GM21390 (cell line): ENCODE measurements at regions not wholly inside any gene's neighbourhood (a gene's known extent, or its start where the extent isn't known, plus 50 kb on each side); places are given as distances from the start of the nearest gene placed in this dataset.
"Not testable (repeated sequence)": the region's sequence is repeated elsewhere in the genome, so short reads cannot be mapped to it uniquely, and the experiment has no call there.

ENCODE experiments used
- ATAC-seq: cut with Tn5 transposase; IDR thresholded peaks from one replicate; pipeline ENCODE4 v1.9.1; 2021; ENCODE audit not compliant: unreplicated experiment

DNA sequence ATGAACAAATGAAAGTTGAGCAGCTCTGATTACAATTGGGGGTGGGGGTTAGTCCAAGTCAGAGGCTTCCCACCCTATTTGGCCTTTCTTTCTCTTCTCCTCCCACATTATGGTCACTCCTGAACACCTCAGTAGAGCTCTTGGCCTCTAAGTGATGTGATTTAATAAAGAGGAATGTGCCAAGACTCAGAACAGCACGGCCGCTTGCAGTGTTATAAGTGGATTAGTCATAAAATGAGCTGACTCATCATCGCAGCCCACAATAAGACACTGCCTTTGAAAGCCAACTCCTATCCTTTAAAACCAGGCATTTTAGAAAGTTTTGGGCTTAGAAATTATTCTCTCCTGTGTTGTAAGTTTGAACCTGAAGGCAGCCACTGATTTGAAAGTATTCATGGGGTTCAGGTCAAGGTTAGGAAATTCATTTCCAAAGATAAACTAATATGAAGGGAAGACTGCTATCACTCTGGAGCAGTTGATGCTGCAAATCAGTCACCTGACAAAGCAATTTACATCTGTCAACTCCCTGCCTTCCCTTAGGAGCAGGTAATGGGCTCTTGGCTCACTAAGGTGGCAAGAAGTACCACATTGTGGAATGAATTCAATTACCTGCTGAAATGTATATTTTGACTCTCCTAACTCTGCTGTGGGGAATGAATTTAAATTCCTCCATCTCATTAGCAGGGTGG, 283.6 kb upstream of the NMUR2 start:
- no peak for ATAC-seq

DNA sequence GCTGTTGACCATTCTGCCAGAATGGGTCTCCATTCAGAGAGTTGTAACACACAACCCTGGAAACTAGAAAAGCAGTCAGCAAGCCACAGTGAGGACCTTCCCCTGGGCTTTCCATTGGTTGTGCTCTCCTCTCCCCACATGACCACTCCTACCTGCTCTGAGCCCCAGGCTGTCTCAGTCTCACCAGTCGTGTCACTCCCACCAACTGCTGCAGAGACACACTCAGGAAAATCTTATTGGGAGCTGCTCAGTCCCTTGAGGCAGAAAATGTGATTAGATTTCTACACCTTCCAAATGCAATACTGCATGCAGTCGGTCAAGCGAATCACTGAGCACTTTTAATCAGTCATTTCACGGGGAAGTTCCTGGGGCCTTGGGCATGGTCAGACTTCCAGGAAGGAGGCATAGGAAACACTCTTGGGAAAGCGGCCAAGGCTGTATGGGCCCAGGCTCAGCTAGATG, 284.2 kb upstream of the NMUR2 start:
- ATAC-seq = no peak

DNA sequence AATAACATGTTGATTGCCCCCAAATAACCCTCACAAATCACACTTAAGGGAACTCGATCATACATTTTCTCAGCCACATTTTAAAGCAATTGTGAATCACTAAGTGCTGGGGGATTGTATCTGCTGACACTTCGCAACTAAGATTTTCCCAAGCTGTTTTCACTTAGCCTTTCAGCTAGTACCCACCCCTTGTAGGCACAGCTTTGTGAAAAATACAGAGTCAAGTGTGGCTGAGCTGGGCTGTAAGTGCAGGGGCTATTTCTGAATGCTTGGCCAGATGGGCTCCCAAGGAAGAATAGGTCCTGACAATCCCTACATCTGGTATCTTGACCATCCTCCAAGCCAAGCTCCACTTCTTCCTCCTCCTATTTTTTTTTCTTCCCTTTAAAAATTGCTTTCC, 289.2 kb upstream of the NMUR2 start:
- ATAC-seq = no peak

DNA sequence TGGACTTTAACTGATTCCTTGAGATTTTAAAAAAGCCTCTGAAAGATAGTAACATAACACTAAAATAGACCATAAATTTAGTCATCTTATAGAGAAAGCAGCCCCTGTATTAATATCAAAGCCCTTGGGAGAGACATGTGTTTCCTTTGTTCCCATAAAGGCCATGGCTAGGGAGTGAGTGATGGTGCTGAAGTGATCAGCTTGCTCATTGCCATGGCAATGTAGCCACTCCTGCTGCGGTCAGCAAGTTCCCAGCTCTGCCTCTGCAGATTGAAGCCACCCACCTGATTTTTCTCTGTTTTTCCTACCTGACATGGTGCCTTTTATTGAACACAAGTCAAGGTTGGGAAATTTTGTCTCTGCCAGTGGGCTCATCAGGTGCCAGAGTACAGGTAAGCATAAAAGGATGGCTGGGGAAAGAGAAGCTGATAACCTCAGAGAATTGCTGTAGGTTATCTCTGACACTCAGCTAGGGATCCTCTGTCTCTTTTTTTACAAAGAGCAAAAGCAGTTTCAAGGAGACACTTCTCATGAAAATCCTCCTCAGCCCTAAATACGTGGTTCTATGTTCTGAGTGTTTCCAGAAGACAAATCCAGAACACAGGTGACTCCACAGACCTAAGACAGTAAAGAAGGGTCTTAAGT, 296.3 kb upstream of the NMUR2 start:
- no peak for ATAC-seq

DNA sequence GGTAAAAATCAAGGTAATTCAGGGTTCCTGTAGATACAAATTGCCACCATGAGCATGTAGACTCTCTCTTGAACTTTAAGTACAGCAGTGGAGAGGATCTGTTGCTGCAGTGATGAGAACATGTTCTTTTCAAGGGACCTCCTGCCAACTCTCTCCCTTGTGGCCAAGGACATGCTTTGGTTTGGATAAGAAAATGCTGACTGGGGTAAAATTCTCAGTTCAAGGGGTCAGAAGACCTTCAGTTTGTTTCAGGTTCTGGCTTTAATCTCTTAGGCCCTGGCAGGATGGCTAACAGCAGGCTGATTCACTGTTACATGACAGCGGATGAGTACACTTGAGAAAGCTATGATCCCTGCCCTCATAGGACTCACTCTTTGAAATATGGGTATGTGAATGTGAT, 299.2 kb upstream of the NMUR2 start:
- ATAC-seq = no peak

DNA sequence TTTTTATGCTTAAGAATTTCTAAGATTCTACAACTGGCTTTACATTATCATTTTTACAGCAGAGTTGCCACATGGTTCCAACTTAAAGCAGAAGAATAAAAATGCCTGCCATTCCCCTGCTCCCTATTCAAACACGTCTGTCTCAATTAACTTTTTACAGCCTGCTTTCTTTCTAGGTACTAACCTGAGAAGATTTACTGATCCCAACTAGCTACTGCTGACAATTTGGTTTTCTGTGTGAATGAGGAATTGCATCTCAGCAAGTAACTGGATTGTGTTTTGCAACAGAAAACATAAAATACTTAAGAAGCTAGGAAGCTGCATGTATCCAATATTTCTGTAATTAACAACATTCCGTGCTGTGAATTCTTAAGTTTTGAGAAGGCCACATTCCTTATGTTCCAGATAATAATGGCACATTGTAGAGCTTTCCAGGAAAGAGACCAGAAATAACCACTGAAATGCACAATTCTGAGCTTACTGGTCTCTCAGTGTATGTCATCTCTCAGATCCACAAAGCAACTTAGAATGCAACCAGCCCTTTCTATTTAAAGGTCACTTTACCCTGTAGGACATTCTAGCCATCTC, 306.8 kb upstream of the NMUR2 start:
- ATAC-seq = no peak

DNA sequence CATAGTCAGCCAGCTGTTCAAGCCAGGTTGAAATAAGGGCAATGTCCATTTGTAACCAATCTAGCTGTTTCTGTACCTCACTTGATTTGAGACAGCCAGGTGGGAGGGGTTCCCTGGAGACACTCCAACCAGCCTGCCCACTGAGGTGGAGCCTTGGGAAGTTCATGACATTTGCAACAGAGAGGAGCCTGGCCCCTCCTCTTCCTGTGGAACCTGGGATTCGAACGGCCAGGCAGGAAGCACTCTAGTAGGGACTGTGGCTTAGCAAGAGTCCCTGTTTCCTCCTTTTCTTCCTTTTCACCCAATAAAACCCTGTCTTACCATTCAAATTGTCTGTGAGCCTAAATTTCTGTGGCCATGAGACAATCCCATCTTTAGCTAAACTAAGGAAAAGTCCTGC, 312.3 kb upstream of the NMUR2 start:
- no peak for ATAC-seq

DNA sequence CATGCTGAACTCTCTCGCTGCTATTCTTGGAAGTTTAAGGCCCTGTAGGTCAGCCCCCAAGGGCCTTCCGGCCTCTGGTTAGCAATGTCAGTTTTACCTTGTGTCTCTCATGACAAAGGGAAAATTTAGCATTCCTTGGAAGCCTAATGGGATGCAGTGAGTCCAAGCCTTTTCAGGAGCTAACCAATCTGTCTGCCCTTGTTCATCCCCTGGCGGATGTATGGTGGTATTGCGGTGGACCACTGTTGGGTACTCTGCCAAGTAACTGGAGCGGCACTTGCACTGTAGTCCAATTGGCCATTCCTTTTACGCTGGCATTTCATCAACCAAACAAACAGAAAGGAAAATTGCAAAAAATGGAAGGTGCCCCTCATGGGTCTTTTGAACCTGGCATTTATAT, 318.4 kb upstream of the NMUR2 start:
- no peak for ATAC-seq

DNA sequence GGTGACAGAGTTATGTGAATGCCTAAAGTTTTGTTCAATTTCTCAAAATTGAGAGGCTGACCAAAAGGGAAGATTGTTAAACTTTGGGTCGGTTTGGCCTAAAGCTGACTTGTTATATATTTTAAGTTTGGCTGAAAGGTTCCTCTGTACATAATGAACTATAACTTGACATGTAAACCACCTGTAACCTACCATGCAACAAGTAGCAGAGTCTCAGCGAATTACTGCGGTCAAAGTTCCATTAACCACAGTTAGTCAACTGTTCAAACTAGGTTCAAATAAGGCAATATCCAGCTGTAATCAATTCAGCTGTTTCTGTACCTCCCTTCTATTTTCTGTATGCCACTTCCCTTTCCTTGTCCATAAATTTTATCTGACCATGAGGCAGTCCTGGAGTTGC, 325.1 kb upstream of the NMUR2 start:
- ATAC-seq = no peak

DNA sequence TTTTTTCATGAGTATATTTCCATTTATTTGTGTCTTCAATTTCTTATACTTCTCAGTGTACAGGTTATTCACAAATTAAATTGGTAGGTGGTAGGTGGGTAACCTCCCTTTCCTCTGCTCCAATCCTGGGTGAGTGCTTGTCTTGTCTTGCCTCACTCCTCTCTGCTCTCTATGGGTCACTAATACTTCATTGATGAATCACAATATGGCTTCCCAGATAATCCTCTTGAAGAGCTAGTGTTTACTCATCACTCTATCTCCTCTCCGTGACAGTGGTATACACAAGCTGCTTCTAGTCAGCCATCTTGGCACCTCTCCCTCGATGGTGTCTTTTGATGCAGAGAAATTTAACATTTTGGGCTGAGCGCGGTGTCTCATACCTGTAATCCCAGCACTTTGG, 331.8 kb upstream of the NMUR2 start:
- ATAC-seq = no peak

DNA sequence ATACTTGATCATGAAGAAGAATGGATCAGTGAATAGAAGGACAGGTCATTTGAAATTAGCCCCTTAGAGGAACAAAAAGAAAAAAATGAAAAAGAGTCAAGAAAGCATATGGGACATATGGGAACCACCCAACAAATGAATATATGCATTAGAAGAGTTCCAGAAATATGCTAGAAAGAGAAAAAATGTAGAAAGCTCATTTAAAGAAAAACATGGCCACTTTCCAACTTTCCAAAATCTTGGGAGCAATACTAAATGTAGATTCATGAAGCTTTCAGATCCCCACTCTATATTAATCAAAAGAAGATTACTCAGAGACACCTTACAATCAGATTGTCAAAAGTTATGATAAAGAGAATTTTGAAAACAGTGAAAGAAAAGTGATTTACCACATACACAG, 334.8 kb upstream of the NMUR2 start:
- ATAC-seq = no peak

DNA sequence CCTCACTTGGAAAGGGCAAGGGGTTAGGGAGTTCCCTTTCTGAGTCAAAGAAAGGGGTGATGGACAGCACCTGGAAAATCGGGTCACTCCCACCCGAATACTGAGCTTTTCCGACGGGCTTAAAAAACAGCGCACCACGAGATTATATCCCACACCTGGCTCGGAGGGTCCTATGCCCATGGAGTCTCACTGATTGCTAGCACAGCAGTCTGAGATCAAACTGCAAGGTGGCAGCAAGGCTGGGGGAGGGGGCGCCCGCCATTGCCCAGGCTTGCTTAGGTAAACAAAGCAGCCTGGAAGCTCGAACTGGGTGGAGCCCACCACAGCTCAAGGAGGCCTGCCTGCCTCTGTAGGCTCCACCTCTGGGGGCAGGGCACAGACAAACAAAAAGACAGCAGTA, 336.0 kb upstream of the NMUR2 start:
- ATAC-seq = not testable (repeated sequence)

DNA sequence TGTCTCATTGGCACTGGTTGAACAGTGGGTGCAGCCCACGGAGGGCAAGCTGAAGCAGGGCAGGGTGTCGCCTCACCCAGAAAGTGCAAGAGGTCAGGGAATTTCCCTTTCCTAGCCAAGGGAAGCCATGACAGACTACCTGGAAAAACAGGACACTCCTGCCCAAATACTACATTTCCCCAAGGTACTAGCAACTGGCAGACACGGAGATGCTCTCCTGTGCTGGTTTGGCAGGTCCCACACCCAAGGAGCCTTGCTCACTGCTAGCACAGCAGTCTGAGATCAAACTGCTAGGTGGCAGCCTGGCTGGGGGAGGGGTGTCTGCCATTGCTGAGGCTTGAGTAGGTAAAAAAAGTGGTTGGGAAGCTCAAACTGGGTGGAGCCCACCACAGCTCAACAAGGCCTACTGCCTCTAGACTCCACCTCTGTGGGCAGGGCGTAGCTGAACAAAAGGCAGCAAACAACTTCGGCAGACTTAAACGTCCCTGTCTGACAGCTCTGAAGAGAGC, 382.7 kb upstream of the NMUR2 start:
- not testable (repeated sequence) for ATAC-seq

DNA sequence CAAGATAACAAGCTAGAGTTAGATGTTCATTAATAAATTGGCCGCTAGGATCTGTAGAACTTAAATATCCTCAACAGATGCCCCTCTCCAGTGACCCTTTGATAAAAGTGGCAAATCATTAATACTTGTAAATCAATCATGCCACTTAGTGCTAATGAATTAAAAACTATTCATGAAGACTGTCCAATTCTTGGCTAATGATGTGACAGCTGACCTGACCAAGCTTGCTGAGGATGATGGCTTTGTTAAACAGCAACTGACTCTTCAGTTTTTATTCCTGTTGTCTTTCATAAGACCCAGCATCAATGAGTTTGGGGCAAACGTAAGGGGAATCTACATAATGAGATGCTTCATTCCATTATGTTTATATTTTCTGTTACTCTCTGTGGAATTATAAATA, 396.8 kb upstream of the NMUR2 start:
- no peak for ATAC-seq

DNA sequence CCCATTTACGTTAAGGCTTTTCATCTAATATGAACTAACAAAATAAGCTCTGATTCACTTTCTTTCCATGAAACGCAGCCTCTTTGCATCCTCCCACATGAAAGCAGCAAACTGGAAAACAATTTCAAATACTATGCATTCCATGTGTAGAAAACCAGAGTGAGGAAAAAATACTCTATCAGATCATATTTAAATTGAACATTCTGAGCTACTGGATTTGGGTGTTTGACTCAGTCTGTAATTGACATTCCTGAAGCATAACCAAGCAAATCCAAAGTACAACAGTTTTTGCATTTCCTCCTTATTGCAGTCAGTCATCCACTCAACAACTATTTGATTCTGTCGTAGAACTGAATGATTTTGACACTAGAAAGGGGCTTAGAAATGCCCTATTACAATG, 399.1 kb upstream of the NMUR2 start:
- no peak for ATAC-seq

DNA sequence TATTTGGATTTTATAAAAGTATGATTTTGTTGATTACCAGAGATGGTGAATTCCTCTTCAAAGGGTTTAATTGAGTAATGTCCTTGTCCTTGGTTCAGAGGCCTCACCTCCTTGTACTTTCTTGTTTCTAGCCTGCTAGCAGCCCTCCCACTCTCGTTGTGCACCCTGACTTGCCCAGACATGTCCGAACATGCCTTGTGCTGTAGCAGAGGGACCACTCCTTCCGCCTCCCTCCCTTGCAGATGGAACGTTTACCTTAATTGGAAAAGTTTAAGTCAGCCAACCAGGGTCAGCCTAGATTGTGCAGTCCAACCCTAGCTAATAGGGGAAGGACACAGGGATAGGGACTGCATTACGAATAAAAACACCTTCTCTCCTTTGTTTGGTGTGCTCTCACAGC, 406.9 kb upstream of the NMUR2 start:
- ATAC-seq = no peak

DNA sequence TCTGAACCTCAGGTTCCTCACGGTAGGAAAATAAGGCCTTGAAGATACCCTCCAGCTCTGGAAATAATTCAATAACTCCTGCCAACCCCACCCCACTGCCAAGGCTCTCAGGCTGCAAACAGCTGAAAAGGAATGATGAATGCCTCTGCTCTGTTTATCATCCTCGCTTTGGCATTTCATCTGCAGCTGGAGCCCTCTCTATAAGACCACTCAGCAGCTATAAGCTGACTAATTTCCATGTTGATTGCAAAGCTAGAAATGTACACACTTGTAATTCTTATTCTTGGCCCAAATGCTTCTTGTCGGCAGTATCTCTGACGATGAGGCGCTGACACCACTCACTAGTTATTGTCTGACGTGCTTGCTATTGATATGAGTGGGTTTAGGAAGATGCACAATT, 408.4 kb upstream of the NMUR2 start:
- no peak for ATAC-seq

DNA sequence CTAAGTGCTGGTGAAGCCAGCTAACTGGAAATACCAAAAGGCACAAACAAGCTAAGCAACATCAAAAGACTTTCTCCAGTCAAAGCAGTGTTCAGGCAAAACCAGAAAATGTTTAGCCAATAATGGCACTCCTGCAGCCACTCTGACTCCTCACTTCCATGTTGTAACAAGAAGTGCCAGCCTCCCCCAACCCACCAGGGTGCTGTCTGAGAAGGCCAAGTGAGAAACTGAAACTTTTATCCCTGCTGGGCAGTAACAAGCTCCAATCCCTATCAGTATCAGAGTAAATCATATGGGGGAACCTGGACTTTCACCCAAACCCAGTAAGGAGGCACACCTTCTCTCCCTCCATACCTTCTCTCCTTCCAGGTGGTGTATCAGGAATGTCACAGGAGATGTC, 414.8 kb upstream of the NMUR2 start:
- ATAC-seq = no peak

DNA sequence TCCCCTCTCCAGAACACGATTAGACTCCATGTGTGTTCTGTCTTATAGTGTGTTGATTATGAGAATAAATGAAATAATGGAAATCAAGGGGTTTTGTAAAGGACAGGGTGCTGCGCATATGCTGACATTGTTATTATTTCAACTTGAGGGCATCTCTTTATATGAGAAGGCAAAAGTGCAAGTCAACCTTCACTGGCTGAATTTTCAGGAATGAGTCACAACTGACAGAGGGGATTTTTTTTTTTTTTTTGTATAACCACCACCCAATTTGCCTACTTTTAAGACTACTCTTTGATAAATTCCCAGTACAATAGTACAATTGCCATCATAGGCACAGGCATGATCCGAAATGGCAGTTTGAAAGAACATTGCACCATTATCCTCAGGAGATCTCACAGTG, 419.2 kb upstream of the NMUR2 start:
- ATAC-seq = no peak

DNA sequence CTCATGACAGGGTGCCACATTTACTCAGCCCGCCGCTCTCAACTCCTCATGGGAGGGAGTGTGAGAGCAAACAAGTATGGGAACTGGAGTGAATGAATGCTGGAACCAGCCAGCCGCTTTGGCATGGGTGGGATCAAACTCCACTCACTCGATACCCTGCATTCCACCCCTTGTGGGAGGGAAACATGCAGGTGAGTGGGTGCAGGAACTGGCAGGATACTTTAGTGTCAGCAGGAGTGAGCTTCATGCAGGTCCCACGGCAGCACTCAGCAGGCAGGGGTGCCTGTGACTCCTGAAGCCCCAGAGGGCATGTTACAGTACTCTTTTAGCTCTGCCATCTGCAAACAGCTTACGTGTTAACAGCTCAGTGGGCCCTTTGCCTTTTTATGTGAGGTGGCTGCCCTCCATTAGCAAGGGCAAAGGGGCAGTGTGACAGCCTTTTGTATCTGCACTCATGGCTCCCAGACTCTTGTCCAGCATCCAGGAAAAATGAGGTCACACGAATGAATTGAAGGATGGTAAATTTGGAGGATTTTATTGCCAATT, 433.2 kb upstream of the NMUR2 start:
- no peak for ATAC-seq

DNA sequence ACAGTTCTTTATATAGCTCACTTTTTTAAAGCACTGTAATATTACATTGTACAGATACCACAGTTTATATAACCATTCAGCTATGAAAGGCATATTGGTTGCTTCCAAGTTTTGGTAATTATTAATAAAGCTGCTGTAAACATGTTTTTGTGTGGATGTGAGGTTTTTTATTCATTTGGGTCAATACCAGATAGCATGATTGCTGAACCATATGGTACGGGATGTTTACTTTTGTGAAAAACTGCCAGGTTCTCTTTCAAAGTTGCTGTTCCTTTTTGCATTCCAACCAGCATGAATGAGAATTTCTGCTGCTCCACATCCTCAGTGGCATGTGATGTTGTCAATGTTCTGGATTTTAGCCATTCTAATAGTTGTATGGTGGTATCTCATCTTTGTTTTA, 439.6 kb upstream of the NMUR2 start:
- no peak for ATAC-seq

DNA sequence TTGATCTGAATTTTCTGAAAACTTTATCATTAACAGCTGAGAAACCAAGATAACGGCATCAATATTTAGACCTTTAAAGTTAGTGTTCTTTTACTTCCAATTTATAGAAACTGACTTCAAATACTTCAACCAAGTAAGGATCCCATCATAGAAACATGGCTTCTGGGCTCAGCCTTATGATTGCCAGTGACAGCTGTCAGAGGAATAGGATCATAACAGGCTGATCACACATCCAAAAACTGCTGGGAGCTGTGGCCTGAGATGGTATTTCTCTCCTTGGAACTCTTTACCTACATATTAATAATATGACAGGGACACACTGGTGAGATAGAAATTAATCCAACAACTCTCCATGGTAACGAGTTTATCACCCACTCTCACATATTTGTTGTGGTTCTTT, 448.3 kb upstream of the NMUR2 start:
- ATAC-seq = no peak
